ENCODE measurements at regions not wholly inside any gene's neighbourhood (a gene's known extent, or its start where the extent isn't known, plus 50 kb on each side); places are given as distances from the start of the nearest gene placed in this dataset.

DNA sequence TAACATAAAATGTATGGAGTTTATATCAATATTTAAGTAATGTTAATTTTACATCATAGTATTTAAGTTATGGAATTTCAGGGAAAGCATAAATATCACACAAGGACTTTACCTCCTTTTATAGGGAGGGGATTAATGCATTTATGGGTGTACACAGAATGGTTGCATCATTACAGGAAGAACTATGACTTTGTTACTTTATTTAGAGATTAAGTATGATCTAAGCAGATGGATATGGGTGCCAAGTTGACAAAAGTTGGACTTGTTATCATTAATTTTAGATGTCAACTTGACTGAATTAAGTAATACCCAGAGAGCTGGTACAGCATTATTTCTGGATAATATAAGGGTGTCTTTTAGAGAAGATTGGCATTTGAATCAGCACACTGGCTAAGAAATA is 160.5 kb upstream of the CDH10 start:
- Histone ChIP-seq H3K9ac (ENCODE audit: low read length) (no peak overlapping the region), H3K27ac (ENCODE audit: low read depth, low read length) (no peak overlapping the region), H3K9me3 (ENCODE audit: insufficient read depth, low read length) (0 out of 2 replicates have a peak, but pooled peaks cover 3% of the 10 kb centered on the region), H3F3A (ENCODE audit: insufficient read depth) (no peaks in the 10 kb centered on the region), H2AFZ (ENCODE audit: low read depth, low read length, severe bottlenecking) (no peak overlapping the region), H3K4me2 (ENCODE audit: low read depth, low read length, poor library complexity, severe bottlenecking) (no peak overlapping the region), H3K27me3 (ENCODE audit: low read length) (no peaks in the 10 kb centered on the region), H3K79me2 (ENCODE audit: insufficient read depth, low read length) (no peaks in the 10 kb centered on the region), H3K9me2 (replicated peaks; ENCODE audit: insufficient read depth, low read length) (no peaks in the 10 kb centered on the region), H3K36me3 (ENCODE audit: low read length) (no peaks in the 10 kb centered on the region), H3K4me3 (ENCODE audit: insufficient read depth, low read length, poor library complexity, severe bottlenecking) (no peak overlapping the region), H4K20me1 (ENCODE audit: low read depth, low read length) (no peaks in the 10 kb centered on the region)
- TF ChIP-seq EZH2phosphoT487 (conservative IDR thresholded peaks at IDR 0.05; ENCODE audit: low read length) = no peak
- TF ChIP-seq, protein P1, sequence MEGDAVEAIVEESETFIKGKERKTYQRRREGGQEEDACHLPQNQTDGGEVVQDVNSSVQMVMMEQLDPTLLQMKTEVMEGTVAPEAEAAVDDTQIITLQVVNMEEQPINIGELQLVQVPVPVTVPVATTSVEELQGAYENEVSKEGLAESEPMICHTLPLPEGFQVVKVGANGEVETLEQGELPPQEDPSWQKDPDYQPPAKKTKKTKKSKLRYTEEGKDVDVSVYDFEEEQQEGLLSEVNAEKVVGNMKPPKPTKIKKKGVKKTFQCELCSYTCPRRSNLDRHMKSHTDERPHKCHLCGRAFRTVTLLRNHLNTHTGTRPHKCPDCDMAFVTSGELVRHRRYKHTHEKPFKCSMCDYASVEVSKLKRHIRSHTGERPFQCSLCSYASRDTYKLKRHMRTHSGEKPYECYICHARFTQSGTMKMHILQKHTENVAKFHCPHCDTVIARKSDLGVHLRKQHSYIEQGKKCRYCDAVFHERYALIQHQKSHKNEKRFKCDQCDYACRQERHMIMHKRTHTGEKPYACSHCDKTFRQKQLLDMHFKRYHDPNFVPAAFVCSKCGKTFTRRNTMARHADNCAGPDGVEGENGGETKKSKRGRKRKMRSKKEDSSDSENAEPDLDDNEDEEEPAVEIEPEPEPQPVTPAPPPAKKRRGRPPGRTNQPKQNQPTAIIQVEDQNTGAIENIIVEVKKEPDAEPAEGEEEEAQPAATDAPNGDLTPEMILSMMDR (IDR thresholded peaks at IDR 0.05; ENCODE audit: insufficient read depth, low read length, poor library complexity, severe bottlenecking) = no peak

DNA sequence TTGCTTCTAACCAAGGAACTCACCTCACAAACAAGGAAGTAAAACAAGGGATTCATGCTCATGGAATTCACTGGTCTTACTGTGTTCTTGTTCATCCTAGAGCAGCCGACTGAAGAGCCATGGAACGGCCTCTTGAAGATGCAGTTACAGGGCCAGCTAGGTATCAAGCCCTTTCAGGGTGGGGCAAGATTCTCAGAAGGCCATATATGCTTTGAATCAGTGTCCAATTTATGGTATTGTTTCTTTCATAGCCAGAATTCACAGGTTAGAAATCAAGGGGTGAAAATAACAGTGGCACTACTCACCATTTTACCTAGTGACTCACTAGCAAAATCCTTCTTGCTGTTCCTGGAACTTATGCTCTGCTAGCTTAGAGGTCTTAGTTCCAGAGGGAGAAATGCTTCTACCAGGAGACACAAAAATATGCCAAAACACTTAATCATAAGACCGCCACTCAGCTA is 159.5 kb upstream of the CDH10 start:
- TF ChIP-seq EZH2phosphoT487 (conservative IDR thresholded peaks at IDR 0.05; ENCODE audit: low read length) = no peak
- TF ChIP-seq, protein P1 (IDR thresholded peaks at IDR 0.05; ENCODE audit: insufficient read depth, low read length, poor library complexity, severe bottlenecking) = no peak
- Histone ChIP-seq H3F3A (ENCODE audit: insufficient read depth) (no peaks in the 10 kb centered on the region), H4K20me1 (ENCODE audit: low read depth, low read length) (no peaks in the 10 kb centered on the region), H3K9me3 (ENCODE audit: insufficient read depth, low read length) (0 out of 2 replicates have a peak, but pooled peaks cover 3% of the 10 kb centered on the region), H3K9ac (ENCODE audit: low read length) (no peak overlapping the region), H2AFZ (ENCODE audit: low read depth, low read length, severe bottlenecking) (no peak overlapping the region), H3K36me3 (ENCODE audit: low read length) (no peaks in the 10 kb centered on the region), H3K4me3 (ENCODE audit: insufficient read depth, low read length, poor library complexity, severe bottlenecking) (no peak overlapping the region), H3K27ac (ENCODE audit: low read depth, low read length) (no peak overlapping the region), H3K79me2 (ENCODE audit: insufficient read depth, low read length) (no peaks in the 10 kb centered on the region), H3K9me2 (replicated peaks; ENCODE audit: insufficient read depth, low read length) (no peaks in the 10 kb centered on the region), H3K27me3 (ENCODE audit: low read length) (no peaks in the 10 kb centered on the region), H3K4me2 (ENCODE audit: low read depth, low read length, poor library complexity, severe bottlenecking) (no peak overlapping the region)

DNA sequence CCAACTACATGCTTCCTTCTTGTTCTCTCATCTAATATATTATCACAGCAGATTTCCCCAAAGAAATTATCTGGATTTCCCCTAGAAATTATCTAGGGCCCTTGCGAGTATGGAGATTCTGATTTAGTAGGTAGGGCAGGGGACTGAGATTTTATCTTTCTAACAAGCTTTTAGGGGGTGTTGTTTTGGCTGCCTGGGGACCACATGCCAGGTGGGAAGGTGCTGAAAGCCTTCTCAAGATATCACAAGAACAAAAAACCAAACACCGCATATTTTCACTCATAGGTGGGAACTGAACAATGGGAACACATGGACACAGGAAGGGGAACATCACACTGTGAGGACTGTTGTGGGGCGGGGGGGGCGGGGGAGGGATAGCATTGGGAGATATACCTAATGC is 146.5 kb upstream of the CDH10 start:
- H4K20me1 ChIP-seq (ENCODE audit: low read depth, low read length) = no peaks in the 10 kb centered on the region
- H3K9ac ChIP-seq (ENCODE audit: low read length) = no peak overlapping the region
- no peaks in the 10 kb centered on the region for H3K79me2 ChIP-seq (ENCODE audit: insufficient read depth, low read length)
- H3K27ac ChIP-seq (ENCODE audit: low read depth, low read length) = no peak overlapping the region
- no peak overlapping the region for H2AFZ ChIP-seq (ENCODE audit: low read depth, low read length, severe bottlenecking)
- H3K4me2 ChIP-seq (ENCODE audit: low read depth, low read length, poor library complexity, severe bottlenecking) = no peak overlapping the region
- H3K36me3 ChIP-seq (ENCODE audit: low read length) = 0 out of 2 replicates have a peak, but pooled peaks cover 5% of the 10 kb centered on the region
- no peaks in the 10 kb centered on the region for H3K9me2 ChIP-seq (replicated peaks; ENCODE audit: insufficient read depth, low read length)
- TF ChIP-seq, protein P1 (IDR thresholded peaks at IDR 0.05; ENCODE audit: insufficient read depth, low read length, poor library complexity, severe bottlenecking) = no peak
- no peak for TF ChIP-seq EZH2phosphoT487 (conservative IDR thresholded peaks at IDR 0.05; ENCODE audit: low read length)
- H3F3A ChIP-seq (ENCODE audit: insufficient read depth) = no peaks in the 10 kb centered on the region
- no peak overlapping the region for H3K4me3 ChIP-seq (ENCODE audit: insufficient read depth, low read length, poor library complexity, severe bottlenecking)
- H3K9me3 ChIP-seq (ENCODE audit: insufficient read depth, low read length) = no peaks in the 10 kb centered on the region
- H3K27me3 ChIP-seq (ENCODE audit: low read length) = no peaks in the 10 kb centered on the region

All from SU-DHL-6 (cell line).